GM19452 (cell line): ENCODE measurements at regions not wholly inside any gene's neighbourhood (a gene's known extent, or its start where the extent isn't known, plus 50 kb on each side); places are given as distances from the start of the nearest gene placed in this dataset.

Experiments used
- ATAC-seq: cut with Tn5 transposase; IDR thresholded peaks from one replicate; pipeline ENCODE4 v1.9.1; 2021; ENCODE audit not compliant: unreplicated experiment

- no peak for ATAC-seq
Measured at GRCh38 chr9:32837551-32838058, 54.3 kb downstream of the TMEM215 start.

- ATAC-seq = peak; percentile 73
Measured at GRCh38 chr9:32839013-32839885, 55.9 kb downstream of the TMEM215 start.

- no peak for ATAC-seq
Measured at GRCh38 chr9:32841314-32841713, 58.0 kb downstream of the TMEM215 start.

GRCh38 chr9:32843295-32843694 lies 60.0 kb downstream of the TMEM215 start:
- no peak for ATAC-seq

GRCh38 chr9:32844259-32844658 lies 60.9 kb downstream of the TMEM215 start:
- ATAC-seq = no peak

- no peak for ATAC-seq
Measured at GRCh38 chr9:32854271-32854670, 70.9 kb downstream of the TMEM215 start.

- no peak for ATAC-seq
Measured at GRCh38 chr9:32855752-32856151, 72.4 kb downstream of the TMEM215 start.

- ATAC-seq = no peak
Measured at GRCh38 chr9:32863291-32863690, 80.0 kb downstream of the TMEM215 start.

- no peak for ATAC-seq
Measured at GRCh38 chr9:32864971-32865370, 81.6 kb downstream of the TMEM215 start.

- ATAC-seq = no peak
Measured at GRCh38 chr9:32866273-32866672, 82.9 kb downstream of the TMEM215 start.

- no peak for ATAC-seq
Measured at GRCh38 chr9:32867026-32867425, 83.7 kb downstream of the TMEM215 start.

- no peak for ATAC-seq
Measured at GRCh38 chr9:32867601-32868204, 84.4 kb downstream of the TMEM215 start.

- ATAC-seq = no peak
Measured at GRCh38 chr9:32869404-32869803, 86.1 kb downstream of the TMEM215 start.

- ATAC-seq = no peak
Measured at GRCh38 chr9:32873131-32873530, 89.8 kb downstream of the TMEM215 start.

- ATAC-seq = no peak
Measured at GRCh38 chr9:32873553-32873952, 90.2 kb downstream of the TMEM215 start.

GRCh38 chr9:32875242-32875641 lies 91.9 kb downstream of the TMEM215 start:
- ATAC-seq = no peak

- no peak for ATAC-seq
Measured at GRCh38 chr9:32875748-32876147, 92.4 kb downstream of the TMEM215 start.

GRCh38 chr9:32877103-32877502 lies 93.8 kb downstream of the TMEM215 start:
- ATAC-seq = no peak

- no peak for ATAC-seq
Measured at GRCh38 chr9:32877639-32878217, 94.4 kb downstream of the TMEM215 start.

- ATAC-seq = no peak
Measured at GRCh38 chr9:32879335-32879734, 96.0 kb downstream of the TMEM215 start.

- no peak for ATAC-seq
Measured at GRCh38 chr9:32881948-32882347, 98.6 kb downstream of the TMEM215 start.

GRCh38 chr9:32882705-32883104 lies 99.4 kb downstream of the TMEM215 start:
- ATAC-seq = no peak
